GM21786 (cell line): ENCODE measurements at regions not wholly inside any gene's neighbourhood (a gene's known extent, or its start where the extent isn't known, plus 50 kb on each side); places are given as distances from the start of the nearest gene placed in this dataset.
"Not testable (repeated sequence)": the region's sequence is repeated elsewhere in the genome, so short reads cannot be mapped to it uniquely, and the experiment has no call there.

ENCODE experiments used
- ATAC-seq: cut with Tn5 transposase; IDR thresholded peaks from one replicate; pipeline ENCODE4 v1.9.1; 2021; ENCODE audit not compliant: unreplicated experiment

- ATAC-seq: no peak
These were observed 1233.2 kb downstream of the OLFM4 start for GRCh38 chr13:54261856-54262255.

- ATAC-seq: no peak
These were observed 1235.3 kb downstream of the OLFM4 start for GRCh38 chr13:54263868-54264267.

- not testable (repeated sequence) for ATAC-seq
These were observed 1238.6 kb downstream of the OLFM4 start for GRCh38 chr13:54267253-54267668.

GRCh38 chr13:54268013-54268695, 1239.5 kb downstream of the OLFM4 start:
- ATAC-seq: not testable (repeated sequence)

GRCh38 chr13:54287062-54287764, 1258.6 kb downstream of the OLFM4 start:
- ATAC-seq: no peak

GRCh38 chr13:54301085-54301484, 1272.5 kb downstream of the OLFM4 start:
- ATAC-seq: no peak

GRCh38 chr13:54305377-54305776, 1276.8 kb downstream of the OLFM4 start:
- ATAC-seq: no peak

GRCh38 chr13:54312885-54313284, 1284.3 kb downstream of the OLFM4 start:
- no peak for ATAC-seq

- no peak for ATAC-seq
These were observed 1289.1 kb downstream of the OLFM4 start for GRCh38 chr13:54317722-54318121.

GRCh38 chr13:54337540-54337939, 1308.9 kb downstream of the OLFM4 start:
- no peak for ATAC-seq

GRCh38 chr13:54347531-54347930, 1318.9 kb downstream of the OLFM4 start:
- no peak for ATAC-seq

- ATAC-seq: no peak
These were observed 1327.6 kb downstream of the OLFM4 start for GRCh38 chr13:54356209-54356608.

- no peak for ATAC-seq
These were observed 1328.2 kb downstream of the OLFM4 start for GRCh38 chr13:54356849-54357248.

- no peak for ATAC-seq
These were observed 1328.8 kb downstream of the OLFM4 start for GRCh38 chr13:54357284-54357933.

GRCh38 chr13:54361460-54361859, 1332.8 kb downstream of the OLFM4 start:
- no peak for ATAC-seq

- no peak for ATAC-seq
These were observed 1338.1 kb downstream of the OLFM4 start for GRCh38 chr13:54366728-54367127.

GRCh38 chr13:54367639-54368271, 1339.1 kb downstream of the OLFM4 start:
- ATAC-seq: no peak

GRCh38 chr13:54368387-54368786, 1339.8 kb downstream of the OLFM4 start:
- no peak for ATAC-seq

GRCh38 chr13:54373211-54373610, 1344.6 kb downstream of the OLFM4 start:
- no peak for ATAC-seq

- no peak for ATAC-seq
These were observed 1350.8 kb downstream of the OLFM4 start for GRCh38 chr13:54379461-54379860.

GRCh38 chr13:54383604-54384003, 1355.0 kb downstream of the OLFM4 start:
- ATAC-seq: no peak

- ATAC-seq: no peak
These were observed 1359.0 kb downstream of the OLFM4 start for GRCh38 chr13:54387625-54388024.
